SK-N-SH (cell line): ENCODE measurements at regions not wholly inside any gene's neighbourhood (a gene's known extent, or its start where the extent isn't known, plus 50 kb on each side); places are given as distances from the start of the nearest gene placed in this dataset.

Source experiments
- CTCF ChIA-PET: fragments of 300-600, 350-600 bp; formaldehyde crosslinking; extraction: SDS; loops from one replicate; lab custom pipeline; 2021; lab: Yijun Ruan, JAX
- POLR2A ChIA-PET: fragments of 350-600 bp; sonication (Branson Sonifier 250); formaldehyde crosslinking; extraction: SDS; loops from one replicate; lab custom pipeline; 2020; ENCODE audit warnings: antibody characterized with exemption, inconsistent platforms; lab: Yijun Ruan, JAX
- DNase-seq: peaks from one replicate; pipeline ENCODE4 v3.0.0; 2012
- H2AFZ ChIP-seq: fragments of 200-600 bp; sonication (generic); 2 replicates; pipeline ENCODE4 v1.8.1; 2016; ENCODE audit warnings: antibody characterized with exemption, mild to moderate bottlenecking, low read depth
- H3F3A ChIP-seq: fragments of 200-600 bp; sonication (generic); replicated peaks from 2 replicates; pipeline ENCODE3; 2016; ENCODE audit warnings: antibody characterized with exemption, mild to moderate bottlenecking; ENCODE audit not compliant: insufficient read depth
- H3K27ac ChIP-seq, 2 experiments: fragments of 200-500 bp in 1 of 2; fragments of 200-600 bp in 1 of 2; sonication (Bioruptor generic) in 1 of 2; sonication (generic), shearing (Covaris generic) in 1 of 2; 2 replicates each; pipeline versions ENCODE4 v1.5.1 to v1.6.1; 2014 to 2016; ENCODE audit warnings: low read depth in 2 of 2, inconsistent platforms in 1 of 2, low read length in 1 of 2, mild to moderate bottlenecking in 1 of 2, mixed read lengths in 1 of 2
- H3K27me3 ChIP-seq: fragments of 200-600 bp; sonication (generic), shearing (Covaris generic); 2 replicates; pipeline ENCODE4 v1.6.1; 2016; ENCODE audit warnings: mixed run types; ENCODE audit not compliant: insufficient read depth
- H3K36me3 ChIP-seq, 2 experiments: fragments of 200-500 bp in 1 of 2; fragments of 200-600 bp in 1 of 2; sonication (Bioruptor generic) in 1 of 2; sonication (generic) in 1 of 2; replicated peaks in 1 of 2; 2 replicates each; pipeline versions ENCODE3 to v1.5.1; 2014 to 2016; ENCODE audit warnings: low read length in 1 of 2, mild to moderate bottlenecking in 1 of 2; ENCODE audit not compliant: insufficient read depth in 2 of 2, control insufficient read depth in 1 of 2
- H3K4me1 ChIP-seq, 2 experiments: fragments of 200-500 bp in 1 of 2; fragments of 200-600 bp in 1 of 2; sonication (Bioruptor generic) in 1 of 2; sonication (generic), shearing (Covaris generic) in 1 of 2; 2 replicates each; pipeline versions ENCODE4 v1.5.1 to v1.6.1; 2014 to 2016; ENCODE audit warnings: low read depth in 1 of 2, low read length in 1 of 2, mixed run types in 1 of 2; ENCODE audit not compliant: insufficient read depth in 2 of 2, control insufficient read depth in 1 of 2
- H3K4me2 ChIP-seq: fragments of 200-600 bp; sonication (generic), shearing (Covaris generic); 2 replicates; pipeline ENCODE4 v1.6.1; 2017; ENCODE audit warnings: mixed run types
- H3K4me3 ChIP-seq, 2 experiments: fragments of 200-500 bp in 1 of 2; fragments of 200-600 bp in 1 of 2; sonication (Bioruptor generic) in 1 of 2; sonication (generic), shearing (Covaris generic) in 1 of 2; 2 replicates each; pipeline versions ENCODE4 v1.5.1 to v1.8.1; 2014 to 2016; ENCODE audit warnings: low read depth in 2 of 2, inconsistent platforms in 1 of 2, low read length in 1 of 2, mild to moderate bottlenecking in 1 of 2, mixed read lengths in 1 of 2, moderate library complexity in 1 of 2
- H3K79me2 ChIP-seq: fragments of 200-600 bp; sonication (generic); 2 replicates; pipeline ENCODE4 v1.8.1; 2017; ENCODE audit warnings: mild to moderate bottlenecking; ENCODE audit not compliant: insufficient read depth
- H3K9ac ChIP-seq: fragments of 200-600 bp; sonication (generic); 2 replicates; pipeline ENCODE4 v1.6.1; 2017; ENCODE audit warnings: mixed run types
- H3K9me2 ChIP-seq: fragments of 200-600 bp; sonication (generic); 2 replicates; pipeline ENCODE4 v1.6.1; 2017; ENCODE audit warnings: mixed run types
- H3K9me3 ChIP-seq: fragments of 200-600 bp; sonication (generic); 2 replicates; pipeline ENCODE4 v1.6.1; 2017; ENCODE audit warnings: mixed run types, mild to moderate bottlenecking, moderate library complexity
- H4K20me1 ChIP-seq: fragments of 200-600 bp; sonication (generic); 2 replicates; pipeline ENCODE4 v1.6.1; 2017; ENCODE audit warnings: mild to moderate bottlenecking, mixed run types; ENCODE audit not compliant: insufficient read depth
- FOSL2 ChIP-seq: IDR thresholded peaks from 2 replicates; pipeline ENCODE4 v1.4.0; 2012; ENCODE audit warnings: low read depth, mild to moderate bottlenecking, moderate library complexity, borderline replicate concordance
- FOXM1 ChIP-seq: IDR thresholded peaks from 2 replicates; pipeline ENCODE4 v1.4.0; 2012; ENCODE audit warnings: low read depth, mild to moderate bottlenecking
- MAX ChIP-seq: IDR thresholded peaks from 2 replicates; pipeline ENCODE4 v1.4.0; 2012; ENCODE audit warnings: low read depth
- MXI1 ChIP-seq: IDR thresholded peaks from 2 replicates; pipeline ENCODE4 v1.6.1; 2012; ENCODE audit warnings: mild to moderate bottlenecking, low read depth, low read length, improper control_type of control experiment
- NFIC ChIP-seq: IDR thresholded peaks from 2 replicates; pipeline ENCODE4 v1.4.0; 2012; ENCODE audit warnings: borderline replicate concordance
- RCOR1 ChIP-seq: fragments of 150-350 bp; IDR thresholded peaks from 2 replicates; pipeline ENCODE4 v1.6.1; 2017; ENCODE audit warnings: antibody characterized with exemption, low read length
- REST ChIP-seq: IDR thresholded peaks from 2 replicates; pipeline ENCODE4 v1.6.1; 2012; ENCODE audit warnings: mild to moderate bottlenecking, low read depth, low read length, moderate library complexity
- RFX5 ChIP-seq: IDR thresholded peaks from 2 replicates; pipeline ENCODE4 v1.6.1; 2012; ENCODE audit warnings: mild to moderate bottlenecking, improper control_type of control experiment, low read length
- RXRA ChIP-seq: IDR thresholded peaks from 2 replicates; pipeline ENCODE4 v1.4.0; 2012; ENCODE audit warnings: low read depth, mild to moderate bottlenecking, borderline replicate concordance
- SIN3A ChIP-seq: IDR thresholded peaks from 2 replicates; pipeline ENCODE4 v1.6.1; 2012; ENCODE audit warnings: low read depth, mild to moderate bottlenecking, low read length, moderate library complexity, borderline replicate concordance
- TAF1 ChIP-seq: IDR thresholded peaks from 2 replicates; pipeline ENCODE4 v1.6.1; 2012; ENCODE audit warnings: low read depth, mild to moderate bottlenecking, low read length, moderate library complexity, borderline replicate concordance
- TCF12 ChIP-seq: IDR thresholded peaks from 2 replicates; pipeline ENCODE4 v1.4.0; 2012
- USF1 ChIP-seq: IDR thresholded peaks from 2 replicates; pipeline ENCODE4 v1.4.0; 2012; ENCODE audit warnings: low read depth, borderline replicate concordance
- USF2 ChIP-seq: fragments of 150-350 bp; IDR thresholded peaks from 2 replicates; pipeline ENCODE4 v1.6.1; 2017; ENCODE audit warnings: antibody characterized with exemption, low read length, low read depth, borderline replicate concordance
- ZBTB33 ChIP-seq: IDR thresholded peaks from 2 replicates; pipeline ENCODE4 v1.4.0; 2012; ENCODE audit warnings: low read depth, borderline replicate concordance
- WGBS: methylation state at CpG from one replicate; pipeline ENCODE4 v1.1.6; 2017; ENCODE audit warnings: low lambda C conversion rate; 5-methylcytosine and 5-hydroxymethylcytosine counted together

GRCh38 chr4:131054489-131055019 is 1958.6 kb downstream of the C4orf33 start:
- POLR2A ChIA-PET, result no interaction called here
- CTCF ChIA-PET, result no interaction called here
- no peaks in the 10 kb centered on the region for H3K27me3 ChIP-seq
- H3K9me3 ChIP-seq, result no peaks in the 10 kb centered on the region
- TF ChIP-seq FOSL2, result no peak
- H2AFZ ChIP-seq, result no peak overlapping the region
- no peak overlapping the region for H3K4me2 ChIP-seq
- H3K27ac ChIP-seq, result no peak overlapping the region
- DNase-seq, result no peak
- no peaks in the 10 kb centered on the region for H4K20me1 ChIP-seq
- no peaks in the 10 kb centered on the region for H3K4me1 ChIP-seq
- no peaks in the 10 kb centered on the region for H3K79me2 ChIP-seq
- no peak overlapping the region for H3K4me3 ChIP-seq
- no peaks in the 10 kb centered on the region for H3K9me2 ChIP-seq
- H3K9ac ChIP-seq, result no peak overlapping the region
- H3F3A ChIP-seq, result no peaks in the 10 kb centered on the region
- WGBS, result 15% methylated on average over 7 of the region's 8 CpGs
- no peaks in the 10 kb centered on the region for H3K36me3 ChIP-seq

GRCh38 chr4:131061734-131062133 is 1965.8 kb downstream of the C4orf33 start:
- H4K20me1 ChIP-seq, result no peaks in the 10 kb centered on the region
- ChIA-PET CTCF (no interaction called here), POLR2A (no interaction called here)
- no peak overlapping the region for H3K4me3 ChIP-seq
- no peaks in the 10 kb centered on the region for H3K36me3 ChIP-seq
- H3K9me3 ChIP-seq, result no peaks in the 10 kb centered on the region
- TF ChIP-seq SIN3A (no peak), USF2 (no peak), MXI1 (no peak), RFX5 (no peak), RXRA (no peak), TAF1 (no peak), FOXM1 (no peak), TCF12 (no peak), REST (no peak), MAX (no peak), RCOR1 (no peak), USF1 (no peak), ZBTB33 (no peak), NFIC (no peak)
- no peak overlapping the region for H3K4me2 ChIP-seq
- no peaks in the 10 kb centered on the region for H3F3A ChIP-seq
- 0% methylated on average over 1 of the region's 1 CpG for WGBS
- H3K9me2 ChIP-seq, result no peaks in the 10 kb centered on the region
- no peak overlapping the region for H2AFZ ChIP-seq
- H3K4me1 ChIP-seq, result no peaks in the 10 kb centered on the region
- no peaks in the 10 kb centered on the region for H3K27me3 ChIP-seq
- H3K79me2 ChIP-seq, result no peaks in the 10 kb centered on the region
- no peak for DNase-seq
- no peak overlapping the region for H3K27ac ChIP-seq
- H3K9ac ChIP-seq, result no peak overlapping the region
